AG20443 (cell line): ENCODE measurements at regions not wholly inside any gene's neighbourhood (a gene's known extent, or its start where the extent isn't known, plus 50 kb on each side); places are given as distances from the start of the nearest gene placed in this dataset.

Source experiments
- DNase-seq: peaks from one replicate; pipeline ENCODE4 v3.0.0; 2012; ENCODE audit warnings: low spot score, mixed read lengths

- peak; percentile 36 for DNase-seq
These were observed 113.8 kb downstream of the MSX2 start for GRCh38 chr5:174837919-174838902.

GRCh38 chr5:174834081-174834480 is 109.7 kb downstream of the MSX2 start:
- no peak for DNase-seq

- DNase-seq: no peak
These were observed 108.4 kb downstream of the MSX2 start for GRCh38 chr5:174832811-174833210.

GRCh38 chr5:174832025-174832424 is 107.6 kb downstream of the MSX2 start:
- no peak for DNase-seq

GRCh38 chr5:174831031-174831660 is 106.8 kb downstream of the MSX2 start:
- no peak for DNase-seq

GRCh38 chr5:174829511-174829864 is 105.1 kb downstream of the MSX2 start:
- no peak for DNase-seq

- no peak for DNase-seq
These were observed 104.6 kb downstream of the MSX2 start for GRCh38 chr5:174828804-174829510.

GRCh38 chr5:174827558-174827957 is 103.2 kb downstream of the MSX2 start:
- DNase-seq: peak; percentile 25

GRCh38 chr5:174825587-174825986 is 101.2 kb downstream of the MSX2 start:
- peak; percentile 27 for DNase-seq

GRCh38 chr5:174818430-174818829 is 94.0 kb downstream of the MSX2 start:
- DNase-seq: no peak

GRCh38 chr5:174817610-174818009 is 93.2 kb downstream of the MSX2 start:
- no peak for DNase-seq

GRCh38 chr5:174816858-174817257 is 92.5 kb downstream of the MSX2 start:
- DNase-seq: no peak

- DNase-seq: no peak
These were observed 87.1 kb downstream of the MSX2 start for GRCh38 chr5:174811438-174811837.

GRCh38 chr5:174810796-174811195 is 86.4 kb downstream of the MSX2 start:
- no peak for DNase-seq

- no peak for DNase-seq
These were observed 83.1 kb downstream of the MSX2 start for GRCh38 chr5:174807471-174807870.

- DNase-seq: no peak
These were observed 82.3 kb downstream of the MSX2 start for GRCh38 chr5:174806729-174807128.

GRCh38 chr5:174801798-174802197 is 77.4 kb downstream of the MSX2 start:
- no peak for DNase-seq

- no peak for DNase-seq
These were observed 76.1 kb downstream of the MSX2 start for GRCh38 chr5:174800435-174800834.

GRCh38 chr5:174799121-174799520 is 74.7 kb downstream of the MSX2 start:
- DNase-seq: peak; percentile 38

GRCh38 chr5:174798551-174798951 is 74.2 kb downstream of the MSX2 start:
- no peak for DNase-seq

- DNase-seq: no peak
These were observed 72.4 kb downstream of the MSX2 start for GRCh38 chr5:174796711-174797192.

GRCh38 chr5:174794931-174795672 is 70.7 kb downstream of the MSX2 start:
- no peak for DNase-seq
